ENCODE measurements at regions not wholly inside any gene's neighbourhood (a gene's known extent, or its start where the extent isn't known, plus 50 kb on each side); places are given as distances from the start of the nearest gene placed in this dataset.

DNA sequence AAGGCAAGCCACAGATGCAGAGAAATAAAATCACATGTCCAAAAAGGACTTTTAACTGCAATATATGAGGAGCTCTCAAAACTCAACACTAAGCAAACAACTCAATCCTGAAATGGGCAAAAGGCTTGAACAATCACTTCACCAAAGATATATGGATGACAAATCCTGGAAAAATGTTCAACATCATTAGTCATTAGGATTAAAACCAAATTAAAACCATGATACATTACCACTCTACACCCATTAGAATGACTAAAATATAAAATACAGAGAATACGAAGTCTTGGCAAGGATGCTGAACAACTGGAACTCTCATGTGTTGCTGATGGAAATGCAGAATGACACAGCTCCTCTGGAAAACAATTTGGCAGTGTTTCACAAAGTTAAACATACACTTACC is 277.4 kb downstream of the TLE1 start:
- TF ChIP-seq, protein P1, sequence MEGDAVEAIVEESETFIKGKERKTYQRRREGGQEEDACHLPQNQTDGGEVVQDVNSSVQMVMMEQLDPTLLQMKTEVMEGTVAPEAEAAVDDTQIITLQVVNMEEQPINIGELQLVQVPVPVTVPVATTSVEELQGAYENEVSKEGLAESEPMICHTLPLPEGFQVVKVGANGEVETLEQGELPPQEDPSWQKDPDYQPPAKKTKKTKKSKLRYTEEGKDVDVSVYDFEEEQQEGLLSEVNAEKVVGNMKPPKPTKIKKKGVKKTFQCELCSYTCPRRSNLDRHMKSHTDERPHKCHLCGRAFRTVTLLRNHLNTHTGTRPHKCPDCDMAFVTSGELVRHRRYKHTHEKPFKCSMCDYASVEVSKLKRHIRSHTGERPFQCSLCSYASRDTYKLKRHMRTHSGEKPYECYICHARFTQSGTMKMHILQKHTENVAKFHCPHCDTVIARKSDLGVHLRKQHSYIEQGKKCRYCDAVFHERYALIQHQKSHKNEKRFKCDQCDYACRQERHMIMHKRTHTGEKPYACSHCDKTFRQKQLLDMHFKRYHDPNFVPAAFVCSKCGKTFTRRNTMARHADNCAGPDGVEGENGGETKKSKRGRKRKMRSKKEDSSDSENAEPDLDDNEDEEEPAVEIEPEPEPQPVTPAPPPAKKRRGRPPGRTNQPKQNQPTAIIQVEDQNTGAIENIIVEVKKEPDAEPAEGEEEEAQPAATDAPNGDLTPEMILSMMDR (IDR thresholded peaks at IDR 0.05): no peak
- TF ChIP-seq EP300 (IDR thresholded peaks at IDR 0.05): no peak
